GM18519 (cell line): ENCODE measurements at regions not wholly inside any gene's neighbourhood (a gene's known extent, or its start where the extent isn't known, plus 50 kb on each side); places are given as distances from the start of the nearest gene placed in this dataset.

Source experiments
- ATAC-seq: cut with Tn5 transposase; IDR thresholded peaks from one replicate; pipeline ENCODE4 v1.9.1; 2021; ENCODE audit warnings: mild to moderate bottlenecking, moderate library complexity; ENCODE audit not compliant: unreplicated experiment, low FRiP score

- ATAC-seq = no peak
Observed at GRCh38 chr14:38536376-38537038, 280.6 kb upstream of the CLEC14A start.

- ATAC-seq = no peak
Observed at GRCh38 chr14:38528582-38528981, 272.7 kb upstream of the CLEC14A start.

- no peak for ATAC-seq
Observed at GRCh38 chr14:38527502-38527878, 271.6 kb upstream of the CLEC14A start.

- no peak for ATAC-seq
Observed at GRCh38 chr14:38526826-38527501, 271.1 kb upstream of the CLEC14A start.

- no peak for ATAC-seq
Observed at GRCh38 chr14:38524636-38525509, 269.0 kb upstream of the CLEC14A start.

GRCh38 chr14:38522724-38523123 is 266.8 kb upstream of the CLEC14A start:
- ATAC-seq = no peak

GRCh38 chr14:38521591-38521990 is 265.7 kb upstream of the CLEC14A start:
- ATAC-seq = no peak

- ATAC-seq = no peak
Observed at GRCh38 chr14:38517426-38517825, 261.5 kb upstream of the CLEC14A start.

- no peak for ATAC-seq
Observed at GRCh38 chr14:38512236-38512635, 256.3 kb upstream of the CLEC14A start.

- no peak for ATAC-seq
Observed at GRCh38 chr14:38507299-38507698, 251.4 kb upstream of the CLEC14A start.

- no peak for ATAC-seq
Observed at GRCh38 chr14:38505973-38506249, 250.0 kb upstream of the CLEC14A start.

- ATAC-seq = no peak
Observed at GRCh38 chr14:38505221-38505972, 249.5 kb upstream of the CLEC14A start.

- no peak for ATAC-seq
Observed at GRCh38 chr14:38504175-38504574, 248.3 kb upstream of the CLEC14A start.

- ATAC-seq = no peak
Observed at GRCh38 chr14:38502239-38502638, 246.3 kb upstream of the CLEC14A start.

GRCh38 chr14:38500125-38500524 is 244.2 kb upstream of the CLEC14A start:
- no peak for ATAC-seq

- ATAC-seq = no peak
Observed at GRCh38 chr14:38496092-38496491, 240.2 kb upstream of the CLEC14A start.

GRCh38 chr14:38490273-38490672 is 234.4 kb upstream of the CLEC14A start:
- no peak for ATAC-seq

GRCh38 chr14:38485026-38485425 is 229.1 kb upstream of the CLEC14A start:
- ATAC-seq = no peak

- no peak for ATAC-seq
Observed at GRCh38 chr14:38481952-38482678, 226.2 kb upstream of the CLEC14A start.

- ATAC-seq = no peak
Observed at GRCh38 chr14:38469156-38469555, 213.3 kb upstream of the CLEC14A start.
